GM12872 (cell line): ENCODE measurements at regions not wholly inside any gene's neighbourhood (a gene's known extent, or its start where the extent isn't known, plus 50 kb on each side); places are given as distances from the start of the nearest gene placed in this dataset.

Source experiments
- TF ChIP-seq, protein P1 (sequence below): IDR thresholded peaks from 3 replicates; pipeline ENCODE4 v1.5.1; 2011; ENCODE audit warnings: low read depth, mild to moderate bottlenecking, low read length, moderate library complexity; ENCODE audit not compliant: insufficient read depth

DNA sequence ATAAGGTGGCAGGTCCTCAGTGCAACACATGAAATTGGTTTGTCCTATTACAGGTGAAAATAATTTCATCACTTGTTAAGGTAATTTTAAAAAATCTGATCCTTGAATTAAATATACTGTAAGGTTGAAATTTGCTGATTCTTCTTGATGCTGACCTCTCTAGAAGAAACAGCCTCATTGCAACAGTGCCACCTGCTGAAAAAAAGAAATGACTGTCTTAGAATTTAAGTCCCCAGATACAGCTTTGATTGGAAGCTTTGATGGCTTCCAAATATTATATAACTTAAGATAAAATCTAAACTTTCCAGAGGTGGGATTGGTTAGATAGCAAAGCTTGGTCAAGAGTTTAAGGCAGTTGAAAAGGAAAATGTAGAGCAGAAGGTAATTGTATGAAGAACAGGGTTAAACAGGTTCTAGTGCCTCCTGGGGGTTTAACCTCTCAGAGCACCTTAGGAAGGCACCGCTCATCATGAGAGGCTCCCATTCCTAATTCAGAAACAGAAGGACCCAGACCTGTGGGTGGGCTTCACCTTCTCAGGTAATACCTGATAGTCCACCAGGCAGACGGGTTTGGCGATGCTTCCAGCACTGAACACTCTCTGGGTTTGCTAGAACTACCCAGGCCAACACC is 401.0 kb downstream of the PAX1 start:
- TF ChIP-seq, protein P1, sequence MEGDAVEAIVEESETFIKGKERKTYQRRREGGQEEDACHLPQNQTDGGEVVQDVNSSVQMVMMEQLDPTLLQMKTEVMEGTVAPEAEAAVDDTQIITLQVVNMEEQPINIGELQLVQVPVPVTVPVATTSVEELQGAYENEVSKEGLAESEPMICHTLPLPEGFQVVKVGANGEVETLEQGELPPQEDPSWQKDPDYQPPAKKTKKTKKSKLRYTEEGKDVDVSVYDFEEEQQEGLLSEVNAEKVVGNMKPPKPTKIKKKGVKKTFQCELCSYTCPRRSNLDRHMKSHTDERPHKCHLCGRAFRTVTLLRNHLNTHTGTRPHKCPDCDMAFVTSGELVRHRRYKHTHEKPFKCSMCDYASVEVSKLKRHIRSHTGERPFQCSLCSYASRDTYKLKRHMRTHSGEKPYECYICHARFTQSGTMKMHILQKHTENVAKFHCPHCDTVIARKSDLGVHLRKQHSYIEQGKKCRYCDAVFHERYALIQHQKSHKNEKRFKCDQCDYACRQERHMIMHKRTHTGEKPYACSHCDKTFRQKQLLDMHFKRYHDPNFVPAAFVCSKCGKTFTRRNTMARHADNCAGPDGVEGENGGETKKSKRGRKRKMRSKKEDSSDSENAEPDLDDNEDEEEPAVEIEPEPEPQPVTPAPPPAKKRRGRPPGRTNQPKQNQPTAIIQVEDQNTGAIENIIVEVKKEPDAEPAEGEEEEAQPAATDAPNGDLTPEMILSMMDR = no peak

DNA sequence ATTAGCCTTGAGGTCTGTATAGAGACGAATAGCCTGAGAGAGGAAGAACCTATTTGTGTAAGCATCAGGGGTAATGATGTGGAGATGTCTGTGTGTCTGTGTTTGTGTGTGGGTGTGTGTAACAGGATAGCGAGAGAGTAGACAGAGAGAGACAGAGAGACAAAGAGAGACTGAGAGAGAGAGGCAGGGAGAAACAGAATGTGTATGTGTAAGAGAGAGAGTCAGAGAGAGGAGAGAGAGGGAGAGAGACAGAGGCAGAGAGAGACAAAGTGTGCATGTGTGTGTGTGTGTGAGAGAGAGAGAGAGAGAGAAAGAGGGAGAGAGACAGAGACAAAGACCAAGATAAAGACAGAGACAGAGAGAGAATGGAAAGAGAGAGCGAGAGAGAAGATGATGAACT is 396.1 kb downstream of the PAX1 start:
- TF ChIP-seq, protein P1 = no peak

DNA sequence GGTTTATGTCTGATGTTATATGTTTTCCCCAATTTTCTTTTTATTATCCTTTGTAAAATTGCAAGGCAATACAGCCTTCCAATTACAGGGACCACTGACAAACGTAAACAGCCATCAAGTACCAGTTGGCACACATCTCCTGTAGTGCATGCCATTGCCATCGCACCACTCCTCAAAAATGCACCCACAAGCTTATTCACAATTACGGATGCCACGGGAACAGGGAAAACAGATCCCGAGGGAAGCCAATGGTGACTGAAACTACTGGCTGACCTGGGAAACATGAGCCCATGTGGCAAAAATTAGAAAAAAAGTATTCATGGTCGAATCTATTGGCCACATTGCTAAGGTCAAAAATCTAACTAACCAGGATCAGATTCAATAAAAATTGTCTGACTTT is 395.2 kb downstream of the PAX1 start:
- TF ChIP-seq, protein P1 = no peak

DNA sequence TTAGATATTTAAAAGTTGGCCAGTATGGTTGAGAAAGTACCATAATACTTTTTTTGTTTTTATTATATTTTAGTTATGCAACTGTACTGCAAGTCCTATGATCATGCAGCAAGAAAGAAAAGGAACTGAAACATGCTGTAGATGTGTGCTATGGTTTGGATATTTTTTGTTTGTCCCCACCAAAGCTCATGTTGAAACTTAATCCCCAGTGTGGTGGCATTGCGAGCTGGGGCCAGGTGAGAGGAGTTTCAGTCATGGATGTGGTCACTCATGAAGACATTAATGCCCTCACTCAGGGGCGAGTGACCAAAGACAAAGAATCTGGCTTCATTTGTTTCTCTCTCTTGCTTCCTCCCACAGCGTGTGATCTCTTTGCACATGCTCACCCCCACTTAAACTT is 393.9 kb downstream of the PAX1 start:
- TF ChIP-seq, protein P1 = no peak

DNA sequence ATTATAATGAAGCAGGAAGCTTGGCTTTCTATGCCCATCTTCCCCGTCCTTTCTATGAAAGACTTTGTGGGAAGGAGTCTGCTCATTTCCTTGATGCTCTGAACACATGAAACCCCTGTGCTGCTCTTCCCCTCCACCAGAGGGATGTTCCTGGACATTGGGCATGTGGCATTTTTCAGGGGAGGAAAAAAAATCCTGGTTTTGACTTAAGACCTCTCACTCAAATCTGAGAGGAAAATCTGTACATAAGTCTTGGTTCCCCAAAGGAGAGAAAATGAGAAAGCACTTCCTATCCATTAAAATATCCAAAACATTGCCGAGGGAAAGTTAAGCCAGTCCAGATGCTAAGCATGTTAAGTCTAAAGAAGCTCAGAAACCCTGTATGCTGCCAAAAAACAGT is 393.0 kb downstream of the PAX1 start:
- TF ChIP-seq, protein P1 = no peak

DNA sequence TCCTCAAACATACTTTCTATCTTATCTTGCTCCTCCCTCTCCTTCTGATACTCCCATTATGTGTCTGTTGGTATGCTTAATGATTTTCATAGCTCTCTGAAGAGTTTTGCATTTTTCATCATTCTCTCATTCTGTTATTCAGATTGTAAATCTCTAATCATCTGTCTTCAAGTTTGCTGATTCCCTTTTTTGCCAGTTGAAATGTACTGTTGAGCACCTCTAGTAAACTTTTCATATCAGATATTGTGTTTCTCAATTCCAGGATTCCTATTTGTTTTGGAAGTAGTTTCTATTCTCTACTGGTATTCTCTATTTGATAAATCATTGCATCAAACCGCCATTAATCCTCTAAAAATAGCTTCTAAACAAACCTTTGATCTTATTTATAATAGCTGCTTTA is 387.7 kb downstream of the PAX1 start:
- TF ChIP-seq, protein P1 = no peak

DNA sequence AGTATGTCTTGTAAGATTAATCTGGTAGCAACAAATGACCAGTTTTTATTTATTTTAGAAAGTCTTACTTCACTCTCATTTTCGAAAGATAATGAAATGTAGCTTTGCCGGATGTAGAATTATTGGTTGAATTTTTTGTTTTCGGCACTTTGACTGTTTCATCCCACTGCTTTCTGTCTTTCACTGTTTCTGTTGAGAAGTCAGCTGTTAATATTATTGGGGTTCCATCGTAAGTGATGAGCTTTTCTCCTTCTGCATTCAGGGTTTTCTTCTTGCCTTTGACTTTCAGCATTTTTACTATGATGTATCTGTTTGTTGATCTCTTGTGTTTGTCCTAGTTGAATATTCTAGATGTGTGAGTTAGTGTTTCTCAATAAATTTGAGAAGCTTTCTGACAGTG is 383.4 kb downstream of the PAX1 start:
- TF ChIP-seq, protein P1 = no peak
